Stomach (tissue), 8 donors: ENCODE measurements at regions not wholly inside any gene's neighbourhood (a gene's known extent, or its start where the extent isn't known, plus 50 kb on each side); places are given as distances from the start of the nearest gene placed in this dataset.
A peak's percentile ranks its signal among the peaks of the same experiment; 100 is the strongest.

ENCODE experiments used
- DNase-seq, 2 donors: peaks; one replicate each; pipeline versions ENCODE4 v3.0.0 to v3.0.0-alpha.2; 2013 to 2019
- H3K27ac ChIP-seq, 5 donors: fragments of 200-600 bp in 4 of 5; sonication (generic) in 4 of 5; one replicate each; pipeline ENCODE4 v1.5.1; 2013 to 2019; ENCODE audit warnings: mild to moderate bottlenecking in 1 of 5, moderate library complexity in 1 of 5
- H3K27me3 ChIP-seq, 3 donors: fragments of 200-600 bp; sonication (generic); one replicate each; pipeline ENCODE4 v1.5.1; 2017 to 2019; ENCODE audit warnings: mixed run types in 1 of 3
- H3K36me3 ChIP-seq, 4 donors: fragments of 200-600 bp; sonication (generic); 1 replicate in 3 of 4; 2 replicates in 1 of 4; pipeline ENCODE4 v1.5.1; 2016 to 2019
- H3K4me1 ChIP-seq, 4 donors: fragments of 200-600 bp; sonication (generic); one replicate each; pipeline ENCODE4 v1.5.1; 2016 to 2019
- H3K4me3 ChIP-seq, 4 donors: fragments of 200-600 bp; sonication (generic) in 3 of 4; one replicate each; pipeline ENCODE4 v1.5.1; 2016 to 2019; ENCODE audit warnings: mild to moderate bottlenecking in 1 of 4
- H3K9me3 ChIP-seq, 4 donors: fragments of 200-600 bp; sonication (generic); one replicate each; pipeline ENCODE4 v1.5.1; 2016 to 2019
- EP300 ChIP-seq: sonication (generic); formaldehyde crosslinking; IDR thresholded peaks from one replicate; pipeline ENCODE4 v1.6.1; 2017; ENCODE audit warnings: antibody characterized with exemption
- POLR2A ChIP-seq, 4 donors: fragments of 450-650 bp; IDR thresholded peaks; one replicate each; pipeline ENCODE4 v1.6.1; 2016; ENCODE audit warnings: antibody characterized with exemption in 4 of 4, control low read depth in 2 of 4, mild to moderate bottlenecking in 1 of 4, moderate library complexity in 1 of 4
- POLR2AphosphoS5 ChIP-seq, 3 donors: sonication (generic); formaldehyde crosslinking; IDR thresholded peaks; one replicate each; pipeline ENCODE4 v1.6.1; 2016; ENCODE audit warnings: antibody characterized with exemption in 3 of 3
- WGBS, 5 donors: extraction: QIAGEN DNeasy Blood & Tissue Kit in 3 of 5; methylation state at CpG; one replicate each; pipeline versions ENCODE4 v1.1.5 to v1.1.7; 2013 to 2018; 5-methylcytosine and 5-hydroxymethylcytosine counted together
- intact Hi-C: fragments of 100-400 bp; cut with DNase I; formaldehyde crosslinking; loops from one replicate; pipeline ENCODE4 v1.15.1; 2023; ENCODE audit warnings: low total_unique reads
- TF ChIP-seq, protein P1 (sequence below), 7 experiments: fragments of 450-650 bp in 4 of 7; fragments of 200-600 bp in 3 of 7; sonication (generic) in 3 of 7; IDR thresholded peaks; one replicate each; pipeline ENCODE4 v1.5.1; 2016 to 2019; ENCODE audit warnings: antibody characterized with exemption in 7 of 7, control low read depth in 2 of 7, mild to moderate bottlenecking in 1 of 7
- donor health status: healthy with polysubstance abuse.
- donor health status: Bipolar disorder and iron deficiency.
- donor health status: healthy.

- WGBS, 5 donors: 31 to 45% (median 39%) methylated on average over 2 of the region's 2 CpGs
- Histone ChIP-seq H3K27ac (no peak overlapping the region), H3K4me1 (no peaks in the 10 kb centered on the region), H3K9me3 (no peaks in the 10 kb centered on the region), H3K4me3 (no peak overlapping the region), H3K36me3 (no peaks in the 10 kb centered on the region), H3K27me3 (no peaks in the 10 kb centered on the region)
- intact Hi-C loops: loop anchor here (10.0 kb wide), 1 partner anchor 1432 kb away; no protein-coding TSS in a partner anchor
- no peak for TF ChIP-seq EP300
- TF ChIP-seq, protein P1, sequence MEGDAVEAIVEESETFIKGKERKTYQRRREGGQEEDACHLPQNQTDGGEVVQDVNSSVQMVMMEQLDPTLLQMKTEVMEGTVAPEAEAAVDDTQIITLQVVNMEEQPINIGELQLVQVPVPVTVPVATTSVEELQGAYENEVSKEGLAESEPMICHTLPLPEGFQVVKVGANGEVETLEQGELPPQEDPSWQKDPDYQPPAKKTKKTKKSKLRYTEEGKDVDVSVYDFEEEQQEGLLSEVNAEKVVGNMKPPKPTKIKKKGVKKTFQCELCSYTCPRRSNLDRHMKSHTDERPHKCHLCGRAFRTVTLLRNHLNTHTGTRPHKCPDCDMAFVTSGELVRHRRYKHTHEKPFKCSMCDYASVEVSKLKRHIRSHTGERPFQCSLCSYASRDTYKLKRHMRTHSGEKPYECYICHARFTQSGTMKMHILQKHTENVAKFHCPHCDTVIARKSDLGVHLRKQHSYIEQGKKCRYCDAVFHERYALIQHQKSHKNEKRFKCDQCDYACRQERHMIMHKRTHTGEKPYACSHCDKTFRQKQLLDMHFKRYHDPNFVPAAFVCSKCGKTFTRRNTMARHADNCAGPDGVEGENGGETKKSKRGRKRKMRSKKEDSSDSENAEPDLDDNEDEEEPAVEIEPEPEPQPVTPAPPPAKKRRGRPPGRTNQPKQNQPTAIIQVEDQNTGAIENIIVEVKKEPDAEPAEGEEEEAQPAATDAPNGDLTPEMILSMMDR (IDR thresholded peaks at IDR 0.05): peak in 3 of 7 experiments; percentile 23 to 57 (median 40)
- DNase-seq: peak in 1 of 2 donors; percentile 79
These were observed 127.6 kb upstream of the NMUR2 start for GRCh38 chr5:152532714-152533113.

GRCh38 chr5:152534641-152535040, 129.6 kb upstream of the NMUR2 start:
- no peaks in the 10 kb centered on the region for H3K4me1 ChIP-seq
- no peak overlapping the region for H3K4me3 ChIP-seq
- no peaks in the 10 kb centered on the region for H3K27me3 ChIP-seq
- peak in 1 of 2 donors; percentile 45 for DNase-seq
- intact Hi-C loops: loop anchor here (10.0 kb wide), 1 partner anchor 1430 kb away; no protein-coding TSS in a partner anchor
- no peak for TF ChIP-seq EP300
- TF ChIP-seq, protein P1 (IDR thresholded peaks at IDR 0.05): no peak
- no peak for TF ChIP-seq POLR2AphosphoS5 (IDR thresholded peaks at IDR 0.05)
- no peak for TF ChIP-seq POLR2A (IDR thresholded peaks at IDR 0.05)
- no peaks in the 10 kb centered on the region for H3K36me3 ChIP-seq
- WGBS, 5 donors: 30 to 45% (median 43%) methylated on average over 1 of the region's 1 CpG
- H3K9me3 ChIP-seq: no peaks in the 10 kb centered on the region
- no peak overlapping the region for H3K27ac ChIP-seq

DNA sequence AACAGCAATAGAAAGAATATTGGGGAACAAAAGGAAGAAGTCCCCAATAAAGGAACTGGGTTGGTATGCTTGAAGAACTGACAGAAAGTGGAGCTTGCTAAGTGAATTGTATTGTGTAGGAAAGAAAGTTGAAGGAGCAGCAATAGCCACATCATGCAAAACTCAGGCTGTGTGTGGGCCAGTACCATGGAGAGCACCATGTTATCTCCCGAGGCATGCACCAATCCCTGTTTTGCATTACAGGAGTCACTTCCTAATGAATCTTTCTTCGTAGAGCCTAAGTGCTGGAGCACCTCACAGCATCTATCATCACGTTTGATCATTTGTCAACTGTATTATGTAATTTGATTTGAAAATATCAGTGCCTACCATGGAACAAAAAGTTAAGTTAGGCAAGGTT, 137.7 kb upstream of the NMUR2 start:
- DNase-seq: peak in 1 of 2 donors; percentile 72
- TF ChIP-seq POLR2AphosphoS5 (IDR thresholded peaks at IDR 0.05): no peak
- TF ChIP-seq POLR2A (IDR thresholded peaks at IDR 0.05): no peak
- intact Hi-C loops: no loop called here
- Histone ChIP-seq H3K36me3 (no peaks in the 10 kb centered on the region), H3K27ac (no peak overlapping the region), H3K27me3 (peaks cover 0 to 10% (median 0%) of the 10 kb centered on the region in 3 donors), H3K4me3 (no peak overlapping the region), H3K9me3 (no peaks in the 10 kb centered on the region), H3K4me1 (no peaks in the 10 kb centered on the region)
- 3 to 8% (median 7%) methylated on average over 3 of the region's 3 CpGs for WGBS, 5 donors

GRCh38 chr5:152546493-152546892, 141.4 kb upstream of the NMUR2 start:
- no peak for DNase-seq
- no peaks in the 10 kb centered on the region for H3K4me1 ChIP-seq
- H3K4me3 ChIP-seq: no peak overlapping the region
- intact Hi-C loops: no loop called here
- no peaks in the 10 kb centered on the region for H3K9me3 ChIP-seq
- H3K36me3 ChIP-seq: no peaks in the 10 kb centered on the region
- TF ChIP-seq POLR2AphosphoS5 (IDR thresholded peaks at IDR 0.05) (no peak), POLR2A (IDR thresholded peaks at IDR 0.05) (no peak), EP300 (no peak)
- TF ChIP-seq, protein P1 (IDR thresholded peaks at IDR 0.05): no peak
- 71 to 89% (median 88%) methylated on average over 2 of the region's 2 CpGs for WGBS, 5 donors
- H3K27ac ChIP-seq: no peak overlapping the region
- peaks cover 0 to 10% (median 0%) of the 10 kb centered on the region in 3 donors for H3K27me3 ChIP-seq

GRCh38 chr5:152547202-152547601, 142.1 kb upstream of the NMUR2 start:
- H3K4me3 ChIP-seq: no peak overlapping the region
- H3K9me3 ChIP-seq: no peaks in the 10 kb centered on the region
- 44 to 71% (median 60%) methylated on average over 5 of the region's 5 CpGs for WGBS, 5 donors
- H3K36me3 ChIP-seq: no peaks in the 10 kb centered on the region
- no peaks in the 10 kb centered on the region for H3K4me1 ChIP-seq
- peaks cover 0 to 9% (median 0%) of the 10 kb centered on the region in 3 donors for H3K27me3 ChIP-seq
- H3K27ac ChIP-seq: no peak overlapping the region
- TF ChIP-seq POLR2A (IDR thresholded peaks at IDR 0.05): no peak
- TF ChIP-seq POLR2AphosphoS5 (IDR thresholded peaks at IDR 0.05): no peak
- intact Hi-C loops: no loop called here
- DNase-seq: peak in 1 of 2 donors; percentile 13
